SK-N-SH (cell line): ENCODE measurements at regions not wholly inside any gene's neighbourhood (a gene's known extent, or its start where the extent isn't known, plus 50 kb on each side); places are given as distances from the start of the nearest gene placed in this dataset.

Source experiments
- CTCF ChIA-PET: fragments of 300-600, 350-600 bp; formaldehyde crosslinking; extraction: SDS; loops from one replicate; lab custom pipeline; 2021; lab: Yijun Ruan, JAX
- POLR2A ChIA-PET: fragments of 350-600 bp; sonication (Branson Sonifier 250); formaldehyde crosslinking; extraction: SDS; loops from one replicate; lab custom pipeline; 2020; ENCODE audit warnings: antibody characterized with exemption, inconsistent platforms; lab: Yijun Ruan, JAX
- DNase-seq: peaks from one replicate; pipeline ENCODE4 v3.0.0; 2012
- H2AFZ ChIP-seq: fragments of 200-600 bp; sonication (generic); 2 replicates; pipeline ENCODE4 v1.8.1; 2016; ENCODE audit warnings: antibody characterized with exemption, mild to moderate bottlenecking, low read depth
- H3F3A ChIP-seq: fragments of 200-600 bp; sonication (generic); replicated peaks from 2 replicates; pipeline ENCODE3; 2016; ENCODE audit warnings: antibody characterized with exemption, mild to moderate bottlenecking; ENCODE audit not compliant: insufficient read depth
- H3K27ac ChIP-seq, 2 experiments: fragments of 200-500 bp in 1 of 2; fragments of 200-600 bp in 1 of 2; sonication (Bioruptor generic) in 1 of 2; sonication (generic), shearing (Covaris generic) in 1 of 2; 2 replicates each; pipeline versions ENCODE4 v1.5.1 to v1.6.1; 2014 to 2016; ENCODE audit warnings: low read depth in 2 of 2, inconsistent platforms in 1 of 2, low read length in 1 of 2, mild to moderate bottlenecking in 1 of 2, mixed read lengths in 1 of 2
- H3K27me3 ChIP-seq: fragments of 200-600 bp; sonication (generic), shearing (Covaris generic); 2 replicates; pipeline ENCODE4 v1.6.1; 2016; ENCODE audit warnings: mixed run types; ENCODE audit not compliant: insufficient read depth
- H3K36me3 ChIP-seq, 2 experiments: fragments of 200-500 bp in 1 of 2; fragments of 200-600 bp in 1 of 2; sonication (Bioruptor generic) in 1 of 2; sonication (generic) in 1 of 2; replicated peaks in 1 of 2; 2 replicates each; pipeline versions ENCODE3 to v1.5.1; 2014 to 2016; ENCODE audit warnings: low read length in 1 of 2, mild to moderate bottlenecking in 1 of 2; ENCODE audit not compliant: insufficient read depth in 2 of 2, control insufficient read depth in 1 of 2
- H3K4me1 ChIP-seq, 2 experiments: fragments of 200-500 bp in 1 of 2; fragments of 200-600 bp in 1 of 2; sonication (Bioruptor generic) in 1 of 2; sonication (generic), shearing (Covaris generic) in 1 of 2; 2 replicates each; pipeline versions ENCODE4 v1.5.1 to v1.6.1; 2014 to 2016; ENCODE audit warnings: low read depth in 1 of 2, low read length in 1 of 2, mixed run types in 1 of 2; ENCODE audit not compliant: insufficient read depth in 2 of 2, control insufficient read depth in 1 of 2
- H3K4me2 ChIP-seq: fragments of 200-600 bp; sonication (generic), shearing (Covaris generic); 2 replicates; pipeline ENCODE4 v1.6.1; 2017; ENCODE audit warnings: mixed run types
- H3K4me3 ChIP-seq, 2 experiments: fragments of 200-500 bp in 1 of 2; fragments of 200-600 bp in 1 of 2; sonication (Bioruptor generic) in 1 of 2; sonication (generic), shearing (Covaris generic) in 1 of 2; 2 replicates each; pipeline versions ENCODE4 v1.5.1 to v1.8.1; 2014 to 2016; ENCODE audit warnings: low read depth in 2 of 2, inconsistent platforms in 1 of 2, low read length in 1 of 2, mild to moderate bottlenecking in 1 of 2, mixed read lengths in 1 of 2, moderate library complexity in 1 of 2
- H3K79me2 ChIP-seq: fragments of 200-600 bp; sonication (generic); 2 replicates; pipeline ENCODE4 v1.8.1; 2017; ENCODE audit warnings: mild to moderate bottlenecking; ENCODE audit not compliant: insufficient read depth
- H3K9ac ChIP-seq: fragments of 200-600 bp; sonication (generic); 2 replicates; pipeline ENCODE4 v1.6.1; 2017; ENCODE audit warnings: mixed run types
- H3K9me2 ChIP-seq: fragments of 200-600 bp; sonication (generic); 2 replicates; pipeline ENCODE4 v1.6.1; 2017; ENCODE audit warnings: mixed run types
- H3K9me3 ChIP-seq: fragments of 200-600 bp; sonication (generic); 2 replicates; pipeline ENCODE4 v1.6.1; 2017; ENCODE audit warnings: mixed run types, mild to moderate bottlenecking, moderate library complexity
- H4K20me1 ChIP-seq: fragments of 200-600 bp; sonication (generic); 2 replicates; pipeline ENCODE4 v1.6.1; 2017; ENCODE audit warnings: mild to moderate bottlenecking, mixed run types; ENCODE audit not compliant: insufficient read depth
- FOXM1 ChIP-seq: IDR thresholded peaks from 2 replicates; pipeline ENCODE4 v1.4.0; 2012; ENCODE audit warnings: low read depth, mild to moderate bottlenecking
- GATA2 ChIP-seq: sonication (generic); formaldehyde crosslinking; IDR thresholded peaks from 2 replicates; pipeline ENCODE4 v1.5.0; 2020; ENCODE audit warnings: mild to moderate bottlenecking, missing genetic modification reagents
- MAX ChIP-seq: IDR thresholded peaks from 2 replicates; pipeline ENCODE4 v1.4.0; 2012; ENCODE audit warnings: low read depth
- MXI1 ChIP-seq: IDR thresholded peaks from 2 replicates; pipeline ENCODE4 v1.6.1; 2012; ENCODE audit warnings: mild to moderate bottlenecking, low read depth, low read length, improper control_type of control experiment
- NFIC ChIP-seq: IDR thresholded peaks from 2 replicates; pipeline ENCODE4 v1.4.0; 2012; ENCODE audit warnings: borderline replicate concordance
- NRF1 ChIP-seq: IDR thresholded peaks from 2 replicates; pipeline ENCODE4 v1.6.1; 2012; ENCODE audit warnings: low read depth, mild to moderate bottlenecking, low read length
- PBX3 ChIP-seq: IDR thresholded peaks from 2 replicates; pipeline ENCODE4; 2012
- RCOR1 ChIP-seq: fragments of 150-350 bp; IDR thresholded peaks from 2 replicates; pipeline ENCODE4 v1.6.1; 2017; ENCODE audit warnings: antibody characterized with exemption, low read length
- RFX5 ChIP-seq: IDR thresholded peaks from 2 replicates; pipeline ENCODE4 v1.6.1; 2012; ENCODE audit warnings: mild to moderate bottlenecking, improper control_type of control experiment, low read length
- SIN3A ChIP-seq: IDR thresholded peaks from 2 replicates; pipeline ENCODE4 v1.6.1; 2012; ENCODE audit warnings: low read depth, mild to moderate bottlenecking, low read length, moderate library complexity, borderline replicate concordance
- SMC3 ChIP-seq: IDR thresholded peaks from 2 replicates; pipeline ENCODE4 v1.6.1; 2012; ENCODE audit warnings: low read depth, low read length, improper control_type of control experiment
- TAF1 ChIP-seq: IDR thresholded peaks from 2 replicates; pipeline ENCODE4 v1.6.1; 2012; ENCODE audit warnings: low read depth, mild to moderate bottlenecking, low read length, moderate library complexity, borderline replicate concordance
- TCF12 ChIP-seq: IDR thresholded peaks from 2 replicates; pipeline ENCODE4 v1.4.0; 2012
- TEAD4 ChIP-seq: IDR thresholded peaks from 2 replicates; pipeline ENCODE4 v1.4.0; 2012; ENCODE audit warnings: mild to moderate bottlenecking, borderline replicate concordance; ENCODE audit not compliant: insufficient read depth
- ZBTB33 ChIP-seq: IDR thresholded peaks from 2 replicates; pipeline ENCODE4 v1.4.0; 2012; ENCODE audit warnings: low read depth, borderline replicate concordance
- WGBS: methylation state at CpG from one replicate; pipeline ENCODE4 v1.1.6; 2017; ENCODE audit warnings: low lambda C conversion rate; 5-methylcytosine and 5-hydroxymethylcytosine counted together
- TF ChIP-seq, protein P1 (sequence below): fragments of 150-350 bp; IDR thresholded peaks from 2 replicates; pipeline ENCODE4 v1.6.1; 2016; ENCODE audit warnings: mild to moderate bottlenecking, low read depth, low read length

DNA sequence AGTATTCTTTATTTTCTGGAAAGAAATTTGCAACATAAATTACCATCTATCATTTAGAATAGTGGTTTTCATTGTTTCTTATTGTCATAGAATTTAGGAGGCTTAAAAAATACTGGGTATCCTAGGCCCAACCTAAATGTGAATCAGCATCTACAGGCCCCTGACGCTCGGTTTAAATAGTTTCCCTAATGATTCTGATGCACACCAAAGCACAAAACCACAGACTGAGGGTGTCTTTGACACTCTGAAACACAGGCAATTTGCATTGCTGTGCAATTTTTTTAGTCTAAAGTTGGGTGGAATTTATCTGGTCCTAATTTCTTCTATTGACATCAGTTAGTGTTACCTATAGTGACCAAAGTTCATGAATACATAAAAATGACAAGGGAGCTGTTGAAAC, 87.6 kb upstream of the SSTR1 start (continued):
- TF ChIP-seq NRF1: no peak

- no peaks in the 10 kb centered on the region for H3K79me2 ChIP-seq
- H4K20me1 ChIP-seq: no peaks in the 10 kb centered on the region
- H3K4me1 ChIP-seq: no peaks in the 10 kb centered on the region
- no peak overlapping the region for H2AFZ ChIP-seq
- POLR2A ChIA-PET: no interaction called here
- H3K9me3 ChIP-seq: no peaks in the 10 kb centered on the region
- H3K9me2 ChIP-seq: no peaks in the 10 kb centered on the region
- no peak for DNase-seq
- H3K9ac ChIP-seq: no peak overlapping the region
- H3K36me3 ChIP-seq: no peaks in the 10 kb centered on the region
- no peak overlapping the region for H3K4me3 ChIP-seq
- no peak overlapping the region for H3K27ac ChIP-seq
- 4% methylated on average over 4 of the region's 4 CpGs for WGBS
- H3K27me3 ChIP-seq: no peaks in the 10 kb centered on the region
- no peak for TF ChIP-seq RFX5
- no peak for TF ChIP-seq GATA2 (CRISPR knock-in tag)
- TF ChIP-seq, protein P1, sequence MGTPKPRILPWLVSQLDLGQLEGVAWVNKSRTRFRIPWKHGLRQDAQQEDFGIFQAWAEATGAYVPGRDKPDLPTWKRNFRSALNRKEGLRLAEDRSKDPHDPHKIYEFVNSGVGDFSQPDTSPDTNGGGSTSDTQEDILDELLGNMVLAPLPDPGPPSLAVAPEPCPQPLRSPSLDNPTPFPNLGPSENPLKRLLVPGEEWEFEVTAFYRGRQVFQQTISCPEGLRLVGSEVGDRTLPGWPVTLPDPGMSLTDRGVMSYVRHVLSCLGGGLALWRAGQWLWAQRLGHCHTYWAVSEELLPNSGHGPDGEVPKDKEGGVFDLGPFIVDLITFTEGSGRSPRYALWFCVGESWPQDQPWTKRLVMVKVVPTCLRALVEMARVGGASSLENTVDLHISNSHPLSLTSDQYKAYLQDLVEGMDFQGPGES: no peak
- TF ChIP-seq RCOR1: no peak
- TF ChIP-seq FOXM1: no peak
- TF ChIP-seq TAF1: no peak
- TF ChIP-seq TCF12: no peak
- TF ChIP-seq NFIC: no peak
- no peak for TF ChIP-seq SMC3
- no peak for TF ChIP-seq PBX3
- TF ChIP-seq SIN3A: no peak
- TF ChIP-seq ZBTB33: no peak
- TF ChIP-seq MAX: no peak
- no peak for TF ChIP-seq TEAD4
- no peak for TF ChIP-seq MXI1
- TF ChIP-seq, all 33 proteins: peak for 0
- H3F3A ChIP-seq: no peaks in the 10 kb centered on the region
- CTCF ChIA-PET: no interaction called here
- no peak overlapping the region for H3K4me2 ChIP-seq
These were observed 86.2 kb upstream of the SSTR1 start for GRCh38 chr14:38121320-38122020.
